ENCODE measurements at regions not wholly inside any gene's neighbourhood (a gene's known extent, or its start where the extent isn't known, plus 50 kb on each side); places are given as distances from the start of the nearest gene placed in this dataset.

DNA sequence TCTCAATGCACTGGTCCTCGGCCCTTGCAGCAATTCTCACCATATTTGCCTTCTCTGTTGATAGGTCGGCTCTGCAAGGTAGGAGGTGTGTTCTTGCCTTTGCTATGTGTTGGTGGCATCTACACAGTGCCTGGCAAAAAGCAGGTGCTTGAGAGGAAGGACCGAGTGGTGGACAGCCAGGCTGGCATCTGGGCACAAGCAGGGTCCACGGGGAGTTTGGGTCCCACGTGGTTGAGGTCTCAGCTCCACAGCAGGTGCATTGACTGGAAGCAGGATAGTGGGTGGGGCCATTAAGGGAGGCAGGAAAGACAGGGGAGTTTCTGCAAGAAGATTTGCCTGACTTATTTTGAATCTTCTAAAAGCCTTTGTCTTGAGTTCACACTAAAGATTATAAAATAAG, 81.2 kb upstream of the WNT4 start:
- DNase-seq (ENCODE audit: low spot score in 2 of 2), result no peak
- WGBS, 2 donors, result 49 to 50% methylated on average over 5 of the region's 5 CpGs
- TF ChIP-seq, protein P1, sequence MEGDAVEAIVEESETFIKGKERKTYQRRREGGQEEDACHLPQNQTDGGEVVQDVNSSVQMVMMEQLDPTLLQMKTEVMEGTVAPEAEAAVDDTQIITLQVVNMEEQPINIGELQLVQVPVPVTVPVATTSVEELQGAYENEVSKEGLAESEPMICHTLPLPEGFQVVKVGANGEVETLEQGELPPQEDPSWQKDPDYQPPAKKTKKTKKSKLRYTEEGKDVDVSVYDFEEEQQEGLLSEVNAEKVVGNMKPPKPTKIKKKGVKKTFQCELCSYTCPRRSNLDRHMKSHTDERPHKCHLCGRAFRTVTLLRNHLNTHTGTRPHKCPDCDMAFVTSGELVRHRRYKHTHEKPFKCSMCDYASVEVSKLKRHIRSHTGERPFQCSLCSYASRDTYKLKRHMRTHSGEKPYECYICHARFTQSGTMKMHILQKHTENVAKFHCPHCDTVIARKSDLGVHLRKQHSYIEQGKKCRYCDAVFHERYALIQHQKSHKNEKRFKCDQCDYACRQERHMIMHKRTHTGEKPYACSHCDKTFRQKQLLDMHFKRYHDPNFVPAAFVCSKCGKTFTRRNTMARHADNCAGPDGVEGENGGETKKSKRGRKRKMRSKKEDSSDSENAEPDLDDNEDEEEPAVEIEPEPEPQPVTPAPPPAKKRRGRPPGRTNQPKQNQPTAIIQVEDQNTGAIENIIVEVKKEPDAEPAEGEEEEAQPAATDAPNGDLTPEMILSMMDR (IDR thresholded peaks at IDR 0.05), result no peak
- TF ChIP-seq POLR2A (IDR thresholded peaks at IDR 0.05), result no peak
- no peak overlapping the region for H3K4me3 ChIP-seq (ENCODE audit: low read depth, poor library complexity, severe bottlenecking)
- intact Hi-C loops (cut with DNase I; ENCODE audit: low total_unique reads), result no loop called here

DNA sequence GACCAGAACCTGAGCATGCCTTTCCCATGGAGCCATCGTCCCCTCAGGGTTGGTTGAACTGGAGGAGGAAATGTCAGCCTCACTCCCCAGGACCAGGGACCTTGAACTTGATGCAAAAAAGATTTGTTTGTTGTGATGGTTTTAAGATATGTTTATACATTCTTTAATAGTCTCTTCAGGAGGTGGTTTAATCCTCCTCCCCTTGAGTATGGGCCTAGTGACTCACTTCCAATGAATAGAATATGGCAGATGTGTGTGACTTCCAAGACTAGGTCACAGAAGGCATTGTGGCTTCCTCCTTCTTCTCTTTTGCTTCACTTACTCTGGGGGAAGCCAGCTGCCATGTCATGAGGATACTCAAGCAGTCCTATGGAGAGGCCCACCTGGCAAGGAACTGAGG, 81.7 kb upstream of the WNT4 start:
- no peak for DNase-seq (ENCODE audit: low spot score in 2 of 2)
- intact Hi-C loops (cut with DNase I; ENCODE audit: low total_unique reads), result no loop called here
- H3K4me3 ChIP-seq (ENCODE audit: low read depth, poor library complexity, severe bottlenecking), result no peak overlapping the region
- WGBS, 2 donors, result 95 to 96% methylated on average over 1 of the region's 1 CpG
- TF ChIP-seq, protein P1 (IDR thresholded peaks at IDR 0.05), result no peak

DNA sequence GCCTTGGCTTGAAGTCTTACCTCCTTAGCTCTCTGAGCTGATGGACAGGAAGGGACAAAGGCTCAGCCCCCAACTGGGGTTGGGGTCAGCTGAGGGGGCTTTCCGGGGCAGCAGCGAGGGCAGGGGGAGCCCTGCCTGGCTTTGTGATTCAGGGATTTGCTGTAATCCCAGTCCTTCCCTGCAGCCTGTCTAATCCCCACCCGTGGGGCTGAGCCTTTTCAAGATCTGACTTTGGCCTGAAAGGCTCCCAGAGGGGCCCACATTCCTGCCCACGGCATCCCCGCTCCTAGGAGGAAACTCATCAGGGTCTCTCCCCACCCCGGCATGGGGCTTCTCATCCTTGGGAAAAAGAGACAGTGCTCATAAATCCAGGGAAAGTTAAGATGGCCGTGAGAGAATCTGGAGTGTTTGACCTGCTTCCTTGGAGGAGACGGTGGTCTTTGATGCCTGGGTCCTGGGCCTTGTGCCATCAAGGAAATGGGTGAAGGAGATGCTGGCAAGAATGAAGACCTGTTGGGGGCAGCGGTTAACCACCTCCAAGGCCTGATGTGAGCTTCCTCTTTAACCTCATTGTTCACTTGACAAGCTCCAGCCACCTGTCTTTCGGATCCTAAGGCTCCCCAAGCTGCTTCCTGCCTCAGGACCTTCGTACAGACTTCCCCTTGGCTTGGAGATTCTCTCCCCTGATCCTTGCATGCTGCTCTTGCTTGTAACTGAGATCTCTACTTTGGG, 83.1 kb upstream of the WNT4 start:
- intact Hi-C loops (cut with DNase I; ENCODE audit: low total_unique reads), result no loop called here
- WGBS, 2 donors, result 71 to 76% methylated on average over 11 of the region's 11 CpGs
- no peak overlapping the region for H3K4me3 ChIP-seq (ENCODE audit: low read depth, poor library complexity, severe bottlenecking)
- no peak for DNase-seq (ENCODE audit: low spot score in 2 of 2)
- TF ChIP-seq, protein P1 (IDR thresholded peaks at IDR 0.05), result no peak
- TF ChIP-seq POLR2A (IDR thresholded peaks at IDR 0.05), result no peak

DNA sequence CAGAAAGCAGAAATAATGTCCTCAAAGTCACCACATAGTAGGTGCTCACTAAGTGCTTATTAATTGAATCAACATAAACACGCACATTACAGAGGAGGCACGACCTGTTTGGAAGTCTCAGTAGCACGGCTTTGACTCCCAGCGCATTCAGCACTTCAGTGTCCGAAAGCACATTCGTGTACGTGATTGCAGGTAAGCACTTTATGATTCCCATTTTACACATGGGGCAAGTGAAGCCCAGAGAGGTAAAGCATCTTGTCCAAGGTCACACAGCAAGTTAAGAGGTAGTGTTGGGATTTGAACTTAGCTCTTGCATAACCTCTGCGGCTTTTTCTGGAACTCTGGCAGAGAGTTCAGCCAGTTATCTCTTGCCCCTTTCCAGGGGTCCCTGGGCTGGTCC, 85.2 kb upstream of the WNT4 start:
- WGBS, 2 donors, result 90 to 91% methylated on average over 8 of the region's 8 CpGs
- no peak for TF ChIP-seq POLR2A (IDR thresholded peaks at IDR 0.05)
- TF ChIP-seq, protein P1 (IDR thresholded peaks at IDR 0.05), result no peak
- no peak for DNase-seq (ENCODE audit: low spot score in 2 of 2)
- no peak overlapping the region for H3K4me3 ChIP-seq (ENCODE audit: low read depth, poor library complexity, severe bottlenecking)
- intact Hi-C loops (cut with DNase I; ENCODE audit: low total_unique reads), result no loop called here

DNA sequence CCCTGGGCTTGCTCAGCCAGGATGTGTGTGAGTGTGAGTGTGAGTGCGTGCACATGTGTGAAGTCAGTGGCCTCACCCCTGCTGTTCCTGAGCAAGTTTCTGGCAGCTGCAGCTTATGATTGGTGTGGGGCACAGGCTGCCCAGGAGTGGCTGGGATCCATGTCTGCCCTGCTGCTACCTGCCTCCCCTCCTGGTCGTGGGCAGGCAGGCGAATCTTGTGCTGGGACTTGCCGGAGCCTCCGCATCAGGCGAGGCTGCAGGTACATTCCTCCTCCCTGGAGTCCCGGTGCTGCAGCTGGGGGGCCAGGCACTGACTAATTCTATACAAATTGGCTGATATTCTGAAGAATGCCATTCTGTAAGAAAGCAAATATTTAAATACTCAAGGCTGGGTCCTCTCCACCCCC, 85.6 kb upstream of the WNT4 start:
- intact Hi-C loops (cut with DNase I; ENCODE audit: low total_unique reads), result no loop called here
- no peak for DNase-seq (ENCODE audit: low spot score in 2 of 2)
- no peak overlapping the region for H3K4me3 ChIP-seq (ENCODE audit: low read depth, poor library complexity, severe bottlenecking)
- WGBS, 2 donors, result 22 to 46% methylated on average over 6 to 7 of the region's 7 CpGs
- TF ChIP-seq, protein P1 (IDR thresholded peaks at IDR 0.05), result no peak
- no peak for TF ChIP-seq POLR2A (IDR thresholded peaks at IDR 0.05)

DNA sequence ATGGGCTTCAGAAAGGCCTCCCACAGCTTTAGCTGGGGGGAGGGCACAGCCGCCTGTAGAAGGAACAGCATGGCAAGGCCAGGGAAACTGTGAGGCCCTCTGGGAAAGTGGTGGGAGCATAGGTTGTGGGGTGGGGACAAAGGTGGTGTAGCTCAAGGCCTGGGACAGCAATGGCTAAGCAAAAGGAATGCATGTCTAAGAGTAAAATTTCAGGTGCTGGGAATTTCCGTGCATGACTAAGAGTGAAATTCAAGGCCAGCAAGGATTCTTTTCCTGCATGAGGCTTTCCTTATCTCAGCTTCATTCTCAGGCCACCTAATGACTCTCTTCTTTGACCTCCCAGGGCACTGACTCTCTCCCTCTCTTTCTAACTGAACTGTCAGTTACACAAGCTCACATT, 86.5 kb upstream of the WNT4 start:
- no peak for DNase-seq (ENCODE audit: low spot score in 2 of 2)
- intact Hi-C loops (cut with DNase I; ENCODE audit: low total_unique reads), result no loop called here
- WGBS, 2 donors, result 72 to 84% methylated on average over 2 of the region's 2 CpGs
- TF ChIP-seq, protein P1 (IDR thresholded peaks at IDR 0.05), result no peak
- TF ChIP-seq POLR2A (IDR thresholded peaks at IDR 0.05), result no peak
- no peak overlapping the region for H3K4me3 ChIP-seq (ENCODE audit: low read depth, poor library complexity, severe bottlenecking)
